ENCODE measurements at regions not wholly inside any gene's neighbourhood (a gene's known extent, or its start where the extent isn't known, plus 50 kb on each side); places are given as distances from the start of the nearest gene placed in this dataset.

GRCh38 chr2:40997362-40997761 lies 545.5 kb upstream of the SLC8A1 start:
- CTCF ChIA-PET: no interaction called here

GRCh38 chr2:41000374-41000773 lies 548.5 kb upstream of the SLC8A1 start:
- no peaks in the 10 kb centered on the region for H3K4me1 ChIP-seq (replicated peaks; ENCODE audit: insufficient read depth)
- DNase-seq: no peak
- ChIA-PET CTCF (no interaction called here), POLR2A (ENCODE audit: unreplicated experiment) (no interaction called here)
- H3K27me3 ChIP-seq (ENCODE audit: insufficient read depth, low read depth): no peaks in the 10 kb centered on the region
- no peaks in the 10 kb centered on the region for H3K79me2 ChIP-seq (ENCODE audit: low read depth)
- TF ChIP-seq EZH2 (IDR thresholded peaks at IDR 0.05; ENCODE audit: low read depth) (no peak), CTCF (conservative IDR thresholded peaks at IDR 0.05) (no peak)
- no TSS peak for BruUV-seq (replicated peaks)
- no peak overlapping the region for H3K4me3 ChIP-seq
- no peaks in the 10 kb centered on the region for H3K9me2 ChIP-seq (ENCODE audit: insufficient read depth)
- H3F3A ChIP-seq (ENCODE audit: insufficient read depth, low read depth): no peaks in the 10 kb centered on the region
- intact Hi-C loops (cut with micrococcal nuclease; ENCODE audit: unreplicated experiment): no loop called here
- no peak overlapping the region for H2AFZ ChIP-seq
- H3K36me3 ChIP-seq (ENCODE audit: low read depth): no peaks in the 10 kb centered on the region
- H4K20me1 ChIP-seq (ENCODE audit: insufficient read depth): no peaks in the 10 kb centered on the region
- no peak overlapping the region for H3K27ac ChIP-seq
- no peaks in the 10 kb centered on the region for H3K9me3 ChIP-seq (ENCODE audit: insufficient read depth, low read depth)
- no peak overlapping the region for H3K4me2 ChIP-seq

More at GRCh38 chr2:40997362-40997761, 545.5 kb upstream of the SLC8A1 start:
- POLR2A ChIA-PET (ENCODE audit: unreplicated experiment): no interaction called here
- no peaks in the 10 kb centered on the region for H3K36me3 ChIP-seq (ENCODE audit: low read depth)
- no peaks in the 10 kb centered on the region for H3K9me3 ChIP-seq (ENCODE audit: insufficient read depth, low read depth)
- BruUV-seq (replicated peaks): no TSS peak
- H3K4me2 ChIP-seq: no peak overlapping the region
- DNase-seq: no peak
- no peak overlapping the region for H2AFZ ChIP-seq
- no peak for TF ChIP-seq CTCF (conservative IDR thresholded peaks at IDR 0.05)
- TF ChIP-seq EZH2 (IDR thresholded peaks at IDR 0.05; ENCODE audit: low read depth): no peak
- no peaks in the 10 kb centered on the region for H3K4me1 ChIP-seq (replicated peaks; ENCODE audit: insufficient read depth)
- H3K9me2 ChIP-seq (ENCODE audit: insufficient read depth): no peaks in the 10 kb centered on the region
- H3K27me3 ChIP-seq (ENCODE audit: insufficient read depth, low read depth): no peaks in the 10 kb centered on the region
- H4K20me1 ChIP-seq (ENCODE audit: insufficient read depth): no peaks in the 10 kb centered on the region
- no peaks in the 10 kb centered on the region for H3K79me2 ChIP-seq (ENCODE audit: low read depth)
- H3K27ac ChIP-seq: no peak overlapping the region
- H3K4me3 ChIP-seq: no peak overlapping the region
- intact Hi-C loops (cut with micrococcal nuclease; ENCODE audit: unreplicated experiment): no loop called here
- H3F3A ChIP-seq (ENCODE audit: insufficient read depth, low read depth): no peaks in the 10 kb centered on the region

- Histone ChIP-seq H3K9me2 (ENCODE audit: insufficient read depth) (no peaks in the 10 kb centered on the region), H2AFZ (no peak overlapping the region), H3K27me3 (ENCODE audit: insufficient read depth, low read depth) (no peaks in the 10 kb centered on the region), H3K27ac (no peak overlapping the region), H3K4me2 (no peak overlapping the region), H3K9me3 (ENCODE audit: insufficient read depth, low read depth) (no peaks in the 10 kb centered on the region), H3F3A (ENCODE audit: insufficient read depth, low read depth) (no peaks in the 10 kb centered on the region), H3K4me3 (no peak overlapping the region), H3K79me2 (ENCODE audit: low read depth) (no peaks in the 10 kb centered on the region), H3K36me3 (ENCODE audit: low read depth) (no peaks in the 10 kb centered on the region), H3K4me1 (replicated peaks; ENCODE audit: insufficient read depth) (no peaks in the 10 kb centered on the region), H4K20me1 (ENCODE audit: insufficient read depth) (no peaks in the 10 kb centered on the region)
- BruUV-seq (replicated peaks): no TSS peak
- ChIA-PET POLR2A (ENCODE audit: unreplicated experiment) (no interaction called here), CTCF (no interaction called here)
- no peak for DNase-seq
- intact Hi-C loops (cut with micrococcal nuclease; ENCODE audit: unreplicated experiment): no loop called here
- TF ChIP-seq EZH2 (IDR thresholded peaks at IDR 0.05; ENCODE audit: low read depth): no peak
- TF ChIP-seq CTCF (conservative IDR thresholded peaks at IDR 0.05): no peak
These were observed 549.0 kb upstream of the SLC8A1 start for GRCh38 chr2:41000906-41001305.

All from PC-9 (cell line).